ENCODE measurements at regions not wholly inside any gene's neighbourhood (a gene's known extent, or its start where the extent isn't known, plus 50 kb on each side); places are given as distances from the start of the nearest gene placed in this dataset.
A peak's percentile ranks its signal among the peaks of the same experiment; 100 is the strongest.
"Not testable (repeated sequence)": the region's sequence is repeated elsewhere in the genome, so short reads cannot be mapped to it uniquely, and the experiment has no call there.

DNA sequence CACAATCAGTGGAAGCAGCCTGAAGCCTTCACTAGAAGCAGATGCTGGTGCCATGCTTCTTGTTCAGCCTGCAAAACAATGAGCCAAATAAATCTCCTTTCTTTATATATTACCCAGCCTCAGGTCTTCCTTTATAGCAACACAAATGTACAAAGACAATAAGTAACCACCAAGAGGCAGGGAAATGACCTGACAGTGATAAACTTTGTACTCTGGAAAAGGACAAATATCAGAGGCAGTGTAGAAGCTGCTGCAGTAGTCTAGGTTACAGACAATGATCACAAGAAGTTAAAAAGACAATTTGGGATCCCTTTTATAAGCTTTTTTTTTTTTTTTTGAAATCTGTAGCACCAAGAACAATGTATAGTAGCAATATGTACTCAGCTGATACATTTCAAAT is 760.3 kb downstream of the TTLL7 start:
- DNase-seq (ENCODE audit: low read depth) = not testable (repeated sequence)

DNA sequence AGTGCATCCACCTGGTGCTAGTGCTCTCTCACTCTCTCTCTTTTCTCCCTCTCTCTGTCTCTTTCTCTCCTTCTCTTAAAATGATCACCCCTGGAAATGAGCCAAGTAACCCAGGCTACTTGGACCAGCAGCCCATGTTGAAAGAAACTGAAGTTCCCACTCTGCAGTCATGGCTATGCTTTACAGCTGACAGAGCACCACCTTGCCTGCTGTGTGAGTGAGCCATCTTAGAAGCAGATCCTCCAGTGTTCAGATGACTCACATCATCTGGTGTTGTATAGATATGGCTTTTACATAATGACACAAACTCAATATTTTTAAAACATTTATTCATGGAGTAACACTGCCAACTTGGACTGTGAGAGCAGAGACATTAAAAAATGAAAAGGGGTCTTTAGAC is 779.1 kb downstream of the TTLL7 start:
- DNase-seq (ENCODE audit: low read depth) = not testable (repeated sequence)

GRCh38 chr1:83218036-83218716 is 780.8 kb downstream of the TTLL7 start:
- not testable (repeated sequence) for DNase-seq (ENCODE audit: low read depth)

- DNase-seq (ENCODE audit: low read depth) = not testable (repeated sequence)
Observed at GRCh38 chr1:83214317-83214716, 784.6 kb downstream of the TTLL7 start.

- not testable (repeated sequence) for DNase-seq (ENCODE audit: low read depth)
Observed at GRCh38 chr1:83213648-83214047, 785.3 kb downstream of the TTLL7 start.

DNA sequence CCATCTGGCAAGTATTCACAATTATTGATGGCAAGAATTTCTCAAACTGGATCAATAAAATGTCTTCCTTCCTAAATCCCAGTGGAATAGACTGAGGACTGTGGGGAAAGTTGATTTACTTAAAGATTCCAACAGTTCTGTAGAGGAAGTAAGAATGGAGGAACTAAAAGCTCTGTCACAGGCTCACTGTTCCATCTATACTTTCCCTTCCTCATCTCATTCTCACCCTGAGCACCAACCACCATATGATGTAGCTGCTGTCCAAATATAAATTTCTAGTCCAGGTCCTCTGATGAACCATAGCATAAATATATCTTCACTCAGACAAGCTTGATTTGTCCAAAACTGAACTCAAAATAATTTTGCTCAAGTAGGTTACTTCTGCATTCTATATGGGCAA is 786.9 kb downstream of the TTLL7 start:
- DNase-seq (ENCODE audit: low read depth) = not testable (repeated sequence)

GRCh38 chr1:83208540-83208939 is 790.4 kb downstream of the TTLL7 start:
- DNase-seq (ENCODE audit: low read depth) = not testable (repeated sequence)

- DNase-seq (ENCODE audit: low read depth) = not testable (repeated sequence)
Observed at GRCh38 chr1:83194610-83195009, 804.3 kb downstream of the TTLL7 start.

DNA sequence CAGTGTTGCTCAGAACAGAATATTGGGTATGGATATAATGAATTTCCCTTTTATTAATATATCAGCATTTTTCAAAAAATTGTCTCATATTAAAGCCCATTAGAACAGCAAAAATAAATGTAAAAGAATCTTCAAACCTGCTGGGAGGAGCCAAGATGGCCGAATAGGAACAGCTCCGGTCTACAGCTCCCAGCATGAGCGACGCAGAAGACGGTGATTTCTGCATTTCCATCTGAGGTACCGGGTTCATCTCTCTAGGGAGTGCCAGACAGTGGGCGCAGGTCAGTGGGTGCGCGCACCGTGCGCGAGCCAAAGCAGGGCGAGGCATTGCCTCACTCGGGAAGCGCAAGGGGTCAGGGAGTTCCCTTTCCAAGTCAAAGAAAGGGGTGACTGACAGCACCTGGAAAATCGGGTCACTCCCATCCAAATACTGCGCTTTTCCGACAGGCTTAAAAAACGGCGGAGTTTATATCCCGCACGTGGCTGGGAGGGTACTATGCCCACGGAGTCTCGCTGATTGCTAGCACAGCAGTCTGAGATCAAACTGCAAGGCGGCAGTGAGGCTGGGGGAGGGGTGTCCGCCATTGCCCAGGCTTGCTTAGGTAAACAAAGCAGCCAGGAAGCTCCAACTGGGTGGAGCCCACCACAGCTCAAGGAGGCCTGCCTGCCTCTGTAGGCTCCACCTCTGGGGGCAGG is 816.8 kb downstream of the TTLL7 start:
- DNase-seq (ENCODE audit: low read depth) = not testable (repeated sequence)

GRCh38 chr1:83180621-83181020 is 818.3 kb downstream of the TTLL7 start:
- not testable (repeated sequence) for DNase-seq (ENCODE audit: low read depth)

- not testable (repeated sequence) for DNase-seq (ENCODE audit: low read depth)
Observed at GRCh38 chr1:83167634-83168033, 831.3 kb downstream of the TTLL7 start.

GRCh38 chr1:83163879-83164475 is 835.0 kb downstream of the TTLL7 start:
- DNase-seq (ENCODE audit: low read depth) = peak; percentile 48

DNA sequence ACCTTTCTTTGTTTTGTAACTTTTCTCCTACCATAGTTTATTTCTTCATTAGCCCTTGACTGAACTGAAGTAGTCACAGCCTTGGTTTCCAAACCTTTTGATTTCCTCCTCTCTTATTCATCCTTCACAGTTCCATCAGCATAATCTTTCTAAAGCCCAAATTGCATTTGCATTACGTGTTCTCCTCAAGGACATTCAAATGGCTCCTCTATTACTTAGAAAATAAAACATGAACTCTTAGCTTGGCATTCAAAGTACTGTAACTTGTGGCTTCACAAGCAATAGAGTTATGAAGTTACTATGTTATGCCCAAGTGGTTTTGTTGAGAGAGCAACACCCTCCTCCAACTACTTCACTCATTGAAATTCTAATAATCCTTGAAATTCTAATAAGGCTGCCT is 840.0 kb downstream of the TTLL7 start:
- DNase-seq (ENCODE audit: low read depth) = not testable (repeated sequence)

GRCh38 chr1:83154306-83154705 is 844.6 kb downstream of the TTLL7 start:
- DNase-seq (ENCODE audit: low read depth) = not testable (repeated sequence)

- DNase-seq (ENCODE audit: low read depth) = peak; percentile 72
Observed at GRCh38 chr1:83151167-83151898, 847.6 kb downstream of the TTLL7 start.

GRCh38 chr1:83150479-83150878 is 848.5 kb downstream of the TTLL7 start:
- DNase-seq (ENCODE audit: low read depth) = not testable (repeated sequence)

DNA sequence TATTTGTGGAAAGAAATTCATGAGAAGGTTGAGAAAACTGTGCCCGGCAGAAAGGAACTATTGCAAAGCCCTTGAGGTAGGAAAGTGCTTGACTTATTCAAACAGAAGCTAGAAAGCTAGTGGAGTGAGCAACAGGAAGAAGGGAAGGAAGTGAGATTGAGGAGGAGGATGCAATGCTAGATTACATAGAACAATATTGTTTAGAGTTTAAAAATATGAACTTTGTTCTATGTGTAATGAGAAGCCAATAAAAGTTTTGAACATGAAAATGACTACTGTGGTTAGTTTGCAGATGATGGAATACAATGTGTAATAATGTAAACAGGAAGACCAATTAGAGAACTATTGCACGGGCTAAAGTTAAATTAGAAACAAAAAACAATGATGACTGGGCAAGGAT is 853.1 kb downstream of the TTLL7 start:
- not testable (repeated sequence) for DNase-seq (ENCODE audit: low read depth)

GRCh38 chr1:83142802-83143201 is 856.1 kb downstream of the TTLL7 start:
- not testable (repeated sequence) for DNase-seq (ENCODE audit: low read depth)

DNA sequence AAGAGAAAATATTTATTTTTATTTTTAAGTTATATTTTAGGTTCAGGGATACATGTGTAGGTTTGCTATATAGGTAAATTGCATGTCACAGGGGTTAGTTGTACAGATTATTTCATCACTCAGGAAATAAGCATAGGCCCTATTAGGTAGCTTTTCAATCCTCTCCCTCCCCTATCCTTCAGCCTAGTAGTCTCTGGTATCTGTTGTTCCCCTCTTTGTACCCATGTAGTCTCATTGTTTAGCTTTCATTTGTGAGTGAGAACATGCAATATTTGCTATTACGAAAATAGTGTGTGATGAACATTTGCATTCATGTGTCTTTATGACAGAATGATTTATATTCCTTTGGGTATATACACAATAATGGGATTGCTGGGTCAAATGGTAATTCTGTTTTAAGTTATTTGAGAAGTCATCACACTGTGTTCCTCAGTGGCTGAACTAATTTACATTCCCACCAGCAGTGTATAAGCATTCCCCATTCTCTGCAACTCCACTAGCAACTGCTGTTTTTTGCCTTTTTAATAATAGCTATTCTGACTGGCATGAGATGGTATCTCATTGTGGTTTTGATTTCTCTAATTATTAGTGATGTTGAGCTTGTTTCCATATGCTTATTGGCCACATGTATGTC is 863.3 kb downstream of the TTLL7 start:
- not testable (repeated sequence) for DNase-seq (ENCODE audit: low read depth)

GRCh38 chr1:83134322-83135014 is 864.5 kb downstream of the TTLL7 start:
- DNase-seq (ENCODE audit: low read depth) = not testable (repeated sequence)

DNA sequence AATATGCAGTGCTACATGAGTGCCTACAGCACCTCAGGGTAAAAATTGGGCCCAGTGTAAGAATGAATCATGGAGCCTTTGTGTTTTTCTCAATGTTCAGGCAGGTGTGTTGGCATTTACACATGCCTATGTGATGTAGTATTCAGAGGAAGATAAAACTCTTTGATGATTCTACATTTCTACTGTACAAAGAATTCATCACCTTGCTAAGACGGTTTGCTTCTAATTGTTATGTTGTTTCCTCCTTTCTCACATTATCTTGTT is 867.3 kb downstream of the TTLL7 start:
- DNase-seq (ENCODE audit: low read depth) = no peak

Measured in GM04504 (cell line).